ENCODE measurements at regions not wholly inside any gene's neighbourhood (a gene's known extent, or its start where the extent isn't known, plus 50 kb on each side); places are given as distances from the start of the nearest gene placed in this dataset.
"Not testable (repeated sequence)": the region's sequence is repeated elsewhere in the genome, so short reads cannot be mapped to it uniquely, and the experiment has no call there.

DNA sequence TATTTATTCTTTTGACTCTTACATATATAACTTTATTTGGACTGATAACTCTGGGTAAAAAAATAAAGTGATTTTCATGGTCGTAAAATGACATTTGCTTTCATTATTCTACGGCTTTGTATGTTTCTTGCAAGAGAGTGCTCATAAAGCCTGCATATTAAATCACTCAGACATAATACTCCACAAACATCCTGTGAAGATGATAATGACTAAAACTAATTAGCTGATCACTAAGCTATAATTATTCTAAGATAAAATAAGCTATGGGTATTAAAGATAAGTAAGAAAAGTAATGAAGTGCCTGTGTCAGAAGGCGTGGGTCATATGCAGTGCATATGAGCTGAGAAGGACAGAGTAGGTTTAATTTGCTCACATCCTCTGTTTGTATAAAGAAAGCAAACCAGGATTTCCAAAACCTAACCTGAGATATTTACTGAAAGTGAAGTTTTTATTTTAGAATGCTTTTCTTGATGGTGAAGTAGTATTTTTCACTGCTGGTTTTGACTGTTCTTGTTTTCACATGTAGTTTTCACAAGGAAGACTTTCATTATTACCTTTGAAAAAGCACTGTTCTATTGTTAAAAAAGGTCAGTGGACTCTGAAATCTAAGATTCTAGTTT lies 278.8 kb downstream of the AMY1C start:
- DNase-seq: no peak

- DNase-seq: no peak
Observed at GRCh38 chr1:104029456-104029970, 279.8 kb downstream of the AMY1C start.

GRCh38 chr1:104056786-104057185 lies 307.1 kb downstream of the AMY1C start:
- no peak for DNase-seq

GRCh38 chr1:104057219-104057898 lies 307.7 kb downstream of the AMY1C start:
- not testable (repeated sequence) for DNase-seq

DNA sequence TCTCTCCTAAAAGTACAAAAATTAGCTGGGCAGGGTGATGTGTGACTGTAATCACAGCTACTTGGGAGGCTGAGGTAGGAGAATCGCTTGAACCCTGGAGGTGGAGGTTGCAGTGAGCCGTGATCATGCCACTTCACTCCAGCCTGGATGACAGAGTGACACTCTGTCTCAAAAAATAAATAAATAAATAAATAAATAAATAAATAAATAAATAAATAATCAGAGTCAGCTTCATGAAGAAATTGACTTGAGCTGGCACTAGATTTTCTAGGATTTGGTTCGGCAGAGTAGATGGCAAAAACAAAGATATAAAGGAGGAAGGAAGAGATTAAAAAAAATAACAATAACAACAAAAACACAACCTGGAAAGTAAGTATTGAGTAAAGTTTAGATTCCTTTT lies 311.9 kb downstream of the AMY1C start:
- not testable (repeated sequence) for DNase-seq

DNA sequence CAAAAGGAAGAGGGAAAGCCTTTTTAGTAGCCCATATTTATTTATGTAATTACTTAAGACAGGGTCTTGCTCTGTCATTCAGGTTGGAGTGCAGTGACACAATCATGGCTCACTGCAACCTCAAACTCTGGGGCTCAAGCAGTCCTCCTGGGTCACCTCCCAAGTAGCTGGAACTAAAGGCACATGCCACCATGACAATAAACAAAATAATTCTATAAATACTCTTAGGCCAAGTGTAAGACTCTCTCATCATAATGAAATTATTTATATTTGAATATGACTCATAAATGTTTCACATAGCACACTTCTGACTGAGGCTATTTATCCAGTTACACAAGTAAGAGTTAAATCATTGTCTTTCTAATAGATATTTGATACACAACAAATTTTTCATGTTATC lies 314.7 kb downstream of the AMY1C start:
- no peak for DNase-seq

DNA sequence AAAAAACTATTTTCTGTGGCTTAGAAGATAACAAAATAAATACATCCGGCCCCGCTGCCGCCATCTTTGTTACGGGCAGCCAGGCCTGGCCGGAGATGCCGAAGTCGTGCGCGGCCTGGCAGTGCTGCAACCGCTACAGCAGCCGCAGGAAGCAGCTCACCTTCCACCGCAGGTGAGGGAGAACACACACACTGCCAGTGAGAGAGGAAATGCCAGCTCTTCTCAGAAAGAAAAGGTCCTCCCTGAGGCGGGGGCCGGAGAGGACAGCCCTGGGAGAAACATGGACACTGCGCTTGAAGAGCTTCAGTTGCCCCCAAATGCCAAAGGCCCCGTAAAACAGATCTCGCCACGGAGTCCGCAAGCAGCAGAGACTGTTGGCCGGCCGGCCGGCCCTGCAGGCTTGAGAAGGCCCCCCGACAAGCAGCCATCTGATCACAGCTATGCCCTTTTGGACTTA lies 323.2 kb downstream of the AMY1C start:
- no peak for DNase-seq

GRCh38 chr1:104073463-104073902 lies 323.8 kb downstream of the AMY1C start:
- no peak for DNase-seq

- DNase-seq: no peak
Observed at GRCh38 chr1:104082221-104082620, 332.5 kb downstream of the AMY1C start.

- DNase-seq: no peak
Observed at GRCh38 chr1:104084380-104084779, 334.7 kb downstream of the AMY1C start.

GRCh38 chr1:104092698-104093097 lies 343.0 kb downstream of the AMY1C start:
- DNase-seq: no peak

DNA sequence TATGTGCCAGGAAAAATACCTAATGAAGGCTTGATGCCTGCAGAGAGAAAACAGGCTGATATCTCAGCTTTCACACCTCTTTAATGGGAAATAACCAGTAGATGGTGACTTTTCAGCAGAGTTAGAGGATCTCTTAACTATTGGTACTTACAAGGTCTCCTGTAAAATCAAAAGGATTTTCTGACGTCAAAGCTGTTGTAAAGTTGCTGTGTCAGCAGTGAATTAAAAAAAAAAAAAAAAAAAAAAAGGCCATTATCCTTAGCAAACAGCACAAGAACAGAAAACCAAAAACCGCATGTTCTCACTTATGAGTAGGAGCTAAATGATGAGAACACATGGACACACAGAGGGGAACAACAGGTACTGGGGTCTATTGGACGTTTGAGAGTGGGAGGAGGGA lies 349.1 kb downstream of the AMY1C start:
- DNase-seq: no peak

- no peak for DNase-seq
Observed at GRCh38 chr1:104100115-104100514, 350.4 kb downstream of the AMY1C start.

- DNase-seq: no peak
Observed at GRCh38 chr1:104105465-104105864, 355.8 kb downstream of the AMY1C start.

GRCh38 chr1:104120525-104120924 lies 370.8 kb downstream of the AMY1C start:
- DNase-seq: no peak

GRCh38 chr1:104121271-104121670 lies 371.6 kb downstream of the AMY1C start:
- no peak for DNase-seq

GRCh38 chr1:104125266-104125665 lies 375.6 kb downstream of the AMY1C start:
- no peak for DNase-seq

- DNase-seq: no peak
Observed at GRCh38 chr1:104125970-104126369, 376.3 kb downstream of the AMY1C start.

DNA sequence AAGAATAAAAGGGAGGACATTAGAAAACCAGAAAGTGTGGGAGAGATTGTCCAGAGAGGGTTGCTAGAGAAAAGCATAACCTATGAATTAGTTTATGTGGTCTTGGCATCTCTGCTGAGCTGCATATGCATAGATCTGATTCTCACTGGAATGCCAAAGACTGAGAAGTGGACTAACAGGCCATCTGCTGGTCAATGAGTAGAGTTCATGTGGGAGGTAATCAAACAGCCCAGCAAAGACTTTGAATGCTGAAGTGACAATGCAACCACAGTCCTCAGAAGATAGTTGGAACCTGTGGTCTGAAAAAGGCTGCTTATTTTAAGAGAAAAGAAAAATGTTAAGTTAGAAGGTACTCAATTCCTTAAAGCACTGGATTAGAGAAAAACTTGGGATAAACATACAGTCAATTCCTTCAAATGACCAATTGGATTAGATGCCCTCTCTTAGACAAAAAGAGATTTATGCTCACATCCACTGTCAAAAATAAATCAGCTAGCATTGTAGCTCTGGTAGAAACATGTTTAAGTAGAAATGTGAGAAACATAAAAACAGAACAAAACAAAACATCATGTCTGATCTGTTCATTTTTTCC lies 382.8 kb downstream of the AMY1C start:
- DNase-seq: no peak

GRCh38 chr1:104135036-104135435 lies 385.3 kb downstream of the AMY1C start:
- DNase-seq: not testable (repeated sequence)

GRCh38 chr1:104136621-104137020 lies 386.9 kb downstream of the AMY1C start:
- DNase-seq: no peak

DNA sequence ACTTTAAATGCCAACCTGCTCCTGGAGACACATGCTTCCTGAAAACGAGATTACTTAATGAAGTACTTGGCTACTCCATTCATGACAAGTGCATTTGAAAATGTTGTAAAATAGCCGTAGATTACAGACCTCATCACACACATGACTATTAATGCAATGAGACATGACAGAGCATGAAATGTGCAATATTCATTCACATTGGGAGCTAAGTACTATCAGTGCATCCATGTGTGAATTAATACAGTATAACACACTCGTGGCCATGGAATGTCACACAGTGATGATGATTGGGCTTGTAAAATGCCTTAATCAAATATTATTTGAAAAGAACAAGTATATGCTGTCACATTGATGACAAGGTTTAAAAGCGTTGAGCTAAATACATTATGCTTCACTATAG lies 407.0 kb downstream of the AMY1C start:
- DNase-seq: no peak

DNA sequence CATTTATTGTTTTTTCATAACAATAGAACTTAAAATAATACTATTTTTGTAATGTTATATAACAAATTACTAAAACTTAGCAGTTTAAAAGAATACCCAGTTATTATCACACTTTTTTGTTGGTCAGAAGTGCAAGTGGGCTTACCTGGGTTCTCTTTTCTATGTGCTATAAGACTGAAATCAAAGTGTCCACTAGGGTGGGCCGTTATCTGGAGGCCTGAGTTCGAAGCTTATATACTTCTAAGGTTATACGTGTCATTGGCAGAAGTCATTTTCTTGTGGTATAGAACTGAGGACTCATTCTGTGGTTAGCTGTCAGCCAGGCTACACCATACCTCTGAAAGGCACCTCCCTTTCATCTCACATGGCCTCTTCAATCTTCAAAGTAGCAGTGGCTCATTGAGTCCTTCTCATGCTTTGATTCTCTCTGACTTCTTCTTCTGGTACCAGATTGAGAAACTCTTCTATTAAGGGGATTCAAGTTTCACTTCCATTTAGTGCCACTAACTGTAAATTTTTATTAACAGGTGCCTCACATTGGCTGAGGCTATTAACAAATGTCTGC lies 414.3 kb downstream of the AMY1C start:
- no peak for DNase-seq
